ENCODE measurements at regions not wholly inside any gene's neighbourhood (a gene's known extent, or its start where the extent isn't known, plus 50 kb on each side); places are given as distances from the start of the nearest gene placed in this dataset.

DNA sequence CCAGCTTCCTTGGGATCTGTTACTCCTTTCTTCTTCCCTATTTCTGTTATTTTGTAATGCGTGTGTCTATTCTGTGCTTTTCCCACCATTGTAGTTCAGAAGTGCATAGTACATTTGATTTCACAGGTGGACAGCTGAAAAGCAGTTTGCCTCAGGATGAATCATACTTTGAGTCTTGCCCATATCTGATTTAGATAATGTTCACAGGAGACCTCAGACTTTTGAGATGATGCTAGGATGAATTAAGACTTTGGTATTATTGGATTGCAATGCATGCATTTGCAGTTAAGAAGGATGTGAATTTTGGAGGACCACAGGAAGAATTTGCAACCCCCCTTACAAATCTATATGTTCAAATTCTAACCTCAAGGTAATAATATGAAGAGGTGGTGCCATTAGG lies 769.6 kb downstream of the CDH11 start:
- TF ChIP-seq, protein P1, sequence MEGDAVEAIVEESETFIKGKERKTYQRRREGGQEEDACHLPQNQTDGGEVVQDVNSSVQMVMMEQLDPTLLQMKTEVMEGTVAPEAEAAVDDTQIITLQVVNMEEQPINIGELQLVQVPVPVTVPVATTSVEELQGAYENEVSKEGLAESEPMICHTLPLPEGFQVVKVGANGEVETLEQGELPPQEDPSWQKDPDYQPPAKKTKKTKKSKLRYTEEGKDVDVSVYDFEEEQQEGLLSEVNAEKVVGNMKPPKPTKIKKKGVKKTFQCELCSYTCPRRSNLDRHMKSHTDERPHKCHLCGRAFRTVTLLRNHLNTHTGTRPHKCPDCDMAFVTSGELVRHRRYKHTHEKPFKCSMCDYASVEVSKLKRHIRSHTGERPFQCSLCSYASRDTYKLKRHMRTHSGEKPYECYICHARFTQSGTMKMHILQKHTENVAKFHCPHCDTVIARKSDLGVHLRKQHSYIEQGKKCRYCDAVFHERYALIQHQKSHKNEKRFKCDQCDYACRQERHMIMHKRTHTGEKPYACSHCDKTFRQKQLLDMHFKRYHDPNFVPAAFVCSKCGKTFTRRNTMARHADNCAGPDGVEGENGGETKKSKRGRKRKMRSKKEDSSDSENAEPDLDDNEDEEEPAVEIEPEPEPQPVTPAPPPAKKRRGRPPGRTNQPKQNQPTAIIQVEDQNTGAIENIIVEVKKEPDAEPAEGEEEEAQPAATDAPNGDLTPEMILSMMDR (IDR thresholded peaks at IDR 0.05): no peak
- no peak for TF ChIP-seq EP300 (IDR thresholded peaks at IDR 0.05)
